Gastroesophageal sphincter (tissue), 3 donors: ENCODE measurements at regions not wholly inside any gene's neighbourhood (a gene's known extent, or its start where the extent isn't known, plus 50 kb on each side); places are given as distances from the start of the nearest gene placed in this dataset.

Experiments
- EP300 ChIP-seq: sonication (generic); formaldehyde crosslinking; IDR thresholded peaks from one replicate; pipeline ENCODE4 v1.6.1; 2017; ENCODE audit warnings: antibody characterized with exemption, mild to moderate bottlenecking
- POLR2A ChIP-seq, 2 donors: fragments of 450-650 bp; IDR thresholded peaks; one replicate each; pipeline ENCODE4 v1.6.1; 2017; ENCODE audit warnings: antibody characterized with exemption in 2 of 2, mild to moderate bottlenecking in 2 of 2, moderate library complexity in 1 of 2
- TF ChIP-seq, protein P1 (sequence below), 4 experiments: fragments of 200-600 bp in 2 of 4; fragments of 450-650 bp in 2 of 4; sonication (generic) in 1 of 4; IDR thresholded peaks; one replicate each; pipeline ENCODE4 v1.5.1; 2017 to 2019; ENCODE audit warnings: antibody characterized with exemption in 4 of 4, mild to moderate bottlenecking in 2 of 4, moderate library complexity in 2 of 4

DNA sequence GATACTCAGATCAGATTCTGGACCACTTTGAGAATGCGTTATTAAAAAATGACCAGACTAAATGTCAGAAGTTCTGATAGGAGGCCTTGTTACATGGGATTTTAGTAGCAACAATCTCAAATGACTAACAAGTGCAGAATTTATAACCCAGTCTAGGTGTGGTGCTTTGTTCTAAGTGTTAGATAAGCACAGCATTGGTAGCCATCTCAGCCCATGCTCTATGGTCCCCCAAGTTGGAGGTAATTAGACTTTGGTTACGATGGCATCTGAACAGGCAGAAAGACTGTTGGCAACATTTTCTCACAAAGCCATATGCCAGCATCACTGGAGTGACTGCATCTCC lies 140.4 kb upstream of the RPS23 start:
- TF ChIP-seq POLR2A (IDR thresholded peaks at IDR 0.05) = no peak
- TF ChIP-seq, protein P1, sequence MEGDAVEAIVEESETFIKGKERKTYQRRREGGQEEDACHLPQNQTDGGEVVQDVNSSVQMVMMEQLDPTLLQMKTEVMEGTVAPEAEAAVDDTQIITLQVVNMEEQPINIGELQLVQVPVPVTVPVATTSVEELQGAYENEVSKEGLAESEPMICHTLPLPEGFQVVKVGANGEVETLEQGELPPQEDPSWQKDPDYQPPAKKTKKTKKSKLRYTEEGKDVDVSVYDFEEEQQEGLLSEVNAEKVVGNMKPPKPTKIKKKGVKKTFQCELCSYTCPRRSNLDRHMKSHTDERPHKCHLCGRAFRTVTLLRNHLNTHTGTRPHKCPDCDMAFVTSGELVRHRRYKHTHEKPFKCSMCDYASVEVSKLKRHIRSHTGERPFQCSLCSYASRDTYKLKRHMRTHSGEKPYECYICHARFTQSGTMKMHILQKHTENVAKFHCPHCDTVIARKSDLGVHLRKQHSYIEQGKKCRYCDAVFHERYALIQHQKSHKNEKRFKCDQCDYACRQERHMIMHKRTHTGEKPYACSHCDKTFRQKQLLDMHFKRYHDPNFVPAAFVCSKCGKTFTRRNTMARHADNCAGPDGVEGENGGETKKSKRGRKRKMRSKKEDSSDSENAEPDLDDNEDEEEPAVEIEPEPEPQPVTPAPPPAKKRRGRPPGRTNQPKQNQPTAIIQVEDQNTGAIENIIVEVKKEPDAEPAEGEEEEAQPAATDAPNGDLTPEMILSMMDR (IDR thresholded peaks at IDR 0.05) = no peak
- no peak for TF ChIP-seq EP300
